H1 (cell line): ENCODE measurements at regions not wholly inside any gene's neighbourhood (a gene's known extent, or its start where the extent isn't known, plus 50 kb on each side); places are given as distances from the start of the nearest gene placed in this dataset.

Source experiments
- CTCF ChIA-PET: fragments of 300-600 bp; sonication (Branson Sonifier 250); formaldehyde crosslinking; loops from one replicate; lab custom pipeline; 2021; ENCODE audit not compliant: partially characterized antibody; lab: Charles Lee
- POLR2A ChIA-PET: fragments of 300-600 bp; sonication (Branson Sonifier 250); formaldehyde crosslinking; loops from one replicate; lab custom pipeline; 2021; ENCODE audit warnings: inconsistent platforms; ENCODE audit not compliant: partially characterized antibody; lab: Charles Lee
- DNase-seq, 2 experiments: peaks; one replicate each; pipeline versions ENCODE4 v3.0.0 to v3.0.0-alpha.2; 2010 to 2022; ENCODE audit warnings: low spot score in 2 of 2, low read depth in 1 of 2, mixed read lengths in 1 of 2
- FAIRE-seq: peaks from 2 replicates; lab custom pipeline; 2011; peaks lifted over from hg19 to GRCh38; lab: Jason Lieb, UNC
- H2AFZ ChIP-seq: 2 replicates; pipeline ENCODE4 v1.8.1; 2012; ENCODE audit warnings: low read length, inconsistent platforms
- H2AK5ac ChIP-seq: 2 replicates; pipeline ENCODE4 v1.6.1; 2013; ENCODE audit warnings: low read depth, low read length
- H2BK120ac ChIP-seq: replicated peaks from 2 replicates; pipeline ENCODE3; 2013; ENCODE audit warnings: low read depth, low read length, inconsistent platforms
- H2BK12ac ChIP-seq: 2 replicates; pipeline ENCODE4 v1.6.1; 2013; ENCODE audit warnings: low read depth, low read length
- H2BK15ac ChIP-seq: 2 replicates; pipeline ENCODE4 v1.6.1; 2013; ENCODE audit warnings: low read length
- H2BK20ac ChIP-seq: 2 replicates; pipeline ENCODE4 v1.6.1; 2013; ENCODE audit warnings: low read length
- H2BK5ac ChIP-seq: 2 replicates; pipeline ENCODE4 v1.6.1; 2013; ENCODE audit warnings: low read depth, low read length
- H3K14ac ChIP-seq: 2 replicates; pipeline ENCODE4 v1.6.1; 2013; ENCODE audit warnings: inconsistent platforms; ENCODE audit not compliant: insufficient read length
- H3K18ac ChIP-seq: 2 replicates; pipeline ENCODE4 v1.6.1; 2013; ENCODE audit warnings: low read length; ENCODE audit errors: extremely low read depth
- H3K23ac ChIP-seq: 2 replicates; pipeline ENCODE4 v1.6.1; 2013; ENCODE audit warnings: inconsistent platforms; ENCODE audit not compliant: insufficient read length
- H3K23me2 ChIP-seq: 2 replicates; pipeline ENCODE4 v1.6.1; 2013; ENCODE audit warnings: low read depth, low read length
- H3K27ac ChIP-seq: 2 replicates; pipeline ENCODE4 v1.6.1; 2011; ENCODE audit warnings: low read depth, low read length, inconsistent platforms
- H3K27me3 ChIP-seq, 4 experiments: replicated peaks in 1 of 4; 1 replicate in 1 of 4; 2 replicates in 3 of 4; pipeline versions ENCODE4 v1.6.1 to v1.8.1; 2011 to 2013; ENCODE audit warnings: low read length in 3 of 4, mild to moderate bottlenecking in 3 of 4, inconsistent platforms in 2 of 4, mixed read lengths in 2 of 4, moderate library complexity in 1 of 4; ENCODE audit not compliant: control insufficient read depth in 3 of 4, insufficient read depth in 3 of 4; ENCODE audit errors: extremely low read depth in 1 of 4
- H3K36me3 ChIP-seq, 4 experiments: 2 replicates each; pipeline versions ENCODE4 v1.6.1 to v1.8.1; 2011 to 2013; ENCODE audit warnings: mild to moderate bottlenecking in 4 of 4, low read length in 3 of 4, moderate library complexity in 2 of 4, control low read depth in 1 of 4, inconsistent platforms in 1 of 4; ENCODE audit not compliant: insufficient read depth in 4 of 4, control insufficient read depth in 2 of 4
- H3K4ac ChIP-seq: replicated peaks from 2 replicates; pipeline ENCODE3; 2013; ENCODE audit warnings: low read length, low read depth, mixed read lengths, inconsistent platforms; ENCODE audit not compliant: insufficient read length
- H3K4me1 ChIP-seq, 4 experiments: replicated peaks in 1 of 4; 1 replicate in 1 of 4; 2 replicates in 3 of 4; pipeline versions ENCODE4 v1.6.1 to v1.8.1; 2011 to 2013; ENCODE audit warnings: low read length in 3 of 4, inconsistent platforms in 2 of 4, mixed read lengths in 1 of 4; ENCODE audit not compliant: insufficient read depth in 4 of 4, control insufficient read depth in 3 of 4
- H3K4me2 ChIP-seq, 2 experiments: 2 replicates each; pipeline versions ENCODE4 v1.6.1 to v1.8.1; 2011 to 2013; ENCODE audit warnings: low read depth in 2 of 2, low read length in 2 of 2, control low read depth in 1 of 2, inconsistent platforms in 1 of 2, mild to moderate bottlenecking in 1 of 2; ENCODE audit not compliant: insufficient read depth in 1 of 2
- H3K4me3 ChIP-seq, 4 experiments: fragments of 200-600, 300-600 bp in 1 of 4; sonication (generic), shearing (Covaris generic), sonication (Bioruptor Twin) in 1 of 4; 2 replicates each; pipeline versions ENCODE4 v1.5.1 to v1.8.1; 2011 to 2016; ENCODE audit warnings: low read length in 4 of 4, low read depth in 3 of 4, control low read depth in 2 of 4, inconsistent platforms in 2 of 4, mild to moderate bottlenecking in 2 of 4, mixed read lengths in 1 of 4, moderate library complexity in 1 of 4; ENCODE audit not compliant: insufficient read depth in 2 of 4; ENCODE audit errors: extremely low read depth in 1 of 4
- H3K56ac ChIP-seq: replicated peaks from 2 replicates; pipeline ENCODE3; 2013; ENCODE audit warnings: low read depth, mild to moderate bottlenecking, mixed read lengths, low read length, inconsistent platforms; ENCODE audit not compliant: insufficient read length
- H3K79me1 ChIP-seq: 2 replicates; pipeline ENCODE4 v1.6.1; 2013; ENCODE audit warnings: low read depth, low read length, control low read depth
- H3K79me2 ChIP-seq, 2 experiments: 2 replicates each; pipeline versions ENCODE4 v1.6.1 to v1.8.1; 2012 to 2013; ENCODE audit warnings: low read length in 2 of 2, mild to moderate bottlenecking in 2 of 2, inconsistent platforms in 1 of 2; ENCODE audit not compliant: insufficient read depth in 2 of 2, control insufficient read depth in 1 of 2
- H3K9ac ChIP-seq, 4 experiments: replicated peaks in 1 of 4; 1 replicate in 1 of 4; 2 replicates in 3 of 4; pipeline versions ENCODE4 v1.6.1 to v1.8.1; 2011 to 2013; ENCODE audit warnings: low read depth in 3 of 4, low read length in 3 of 4, control low read depth in 2 of 4, mild to moderate bottlenecking in 2 of 4, moderate library complexity in 2 of 4, inconsistent platforms in 1 of 4; ENCODE audit errors: extremely low read depth in 1 of 4
- H3K9me3 ChIP-seq, 2 experiments: 2 replicates each; pipeline versions ENCODE4 v1.6.1 to v1.8.1; 2012 to 2013; ENCODE audit warnings: mild to moderate bottlenecking in 2 of 2, moderate library complexity in 2 of 2, control low read depth in 1 of 2, inconsistent platforms in 1 of 2, low read depth in 1 of 2, low read length in 1 of 2, mixed read lengths in 1 of 2; ENCODE audit not compliant: insufficient read depth in 2 of 2
- H4K20me1 ChIP-seq, 2 experiments: replicated peaks in 1 of 2; 2 replicates each; pipeline versions ENCODE3 to v1.8.1; 2011 to 2013; ENCODE audit warnings: inconsistent platforms in 2 of 2, low read length in 2 of 2, mild to moderate bottlenecking in 1 of 2; ENCODE audit not compliant: insufficient read depth in 2 of 2, control insufficient read depth in 1 of 2
- H4K5ac ChIP-seq: 2 replicates; pipeline ENCODE4 v1.6.1; 2013; ENCODE audit warnings: low read length, low read depth, mixed read lengths, inconsistent platforms; ENCODE audit not compliant: insufficient read length
- H4K8ac ChIP-seq: 2 replicates; pipeline ENCODE4 v1.8.0; 2013; ENCODE audit warnings: mild to moderate bottlenecking, moderate library complexity, low read length, inconsistent platforms; ENCODE audit not compliant: insufficient read depth; ENCODE audit errors: extremely low read depth
- H4K91ac ChIP-seq: replicated peaks from 2 replicates; pipeline ENCODE3; 2013; ENCODE audit warnings: low read length, mixed read lengths, inconsistent platforms; ENCODE audit not compliant: insufficient read length
- BACH1 ChIP-seq: IDR thresholded peaks from 2 replicates; pipeline ENCODE4 v1.6.1; 2012; ENCODE audit warnings: low read length, improper control_type of control experiment
- CTCF ChIP-seq, 3 experiments: IDR thresholded peaks; 1 replicate in 2 of 3; 2 replicates in 1 of 3; pipeline versions ENCODE4 v1.5.1 to v1.6.1; 2011; ENCODE audit warnings: low read length in 3 of 3, mild to moderate bottlenecking in 3 of 3, inconsistent platforms in 2 of 3, low read depth in 1 of 3, moderate library complexity in 1 of 3; ENCODE audit not compliant: insufficient read depth in 1 of 3; ENCODE audit errors: control extremely low read depth in 1 of 3
- MAFK ChIP-seq: IDR thresholded peaks from 2 replicates; pipeline ENCODE4 v1.6.1; 2012; ENCODE audit warnings: low read depth, mild to moderate bottlenecking, improper control_type of control experiment, low read length
- NANOG ChIP-seq: IDR thresholded peaks from 2 replicates; pipeline ENCODE4 v1.6.1; 2011; ENCODE audit warnings: low read length, low read depth, mild to moderate bottlenecking, inconsistent platforms; ENCODE audit not compliant: insufficient read depth, poor library complexity, severe bottlenecking
- PHF8 ChIP-seq: fragments of 200-600 bp; sonication (generic); conservative IDR thresholded peaks from 2 replicates; pipeline ENCODE4 v1.7.1; 2012; ENCODE audit warnings: low read depth, mild to moderate bottlenecking, inconsistent platforms, low read length, moderate library complexity
- POLR2A ChIP-seq, 2 experiments: IDR thresholded peaks; 1 replicate in 1 of 2; 2 replicates in 1 of 2; pipeline ENCODE4 v1.6.1; 2011; ENCODE audit warnings: low read depth in 2 of 2, low read length in 2 of 2, mild to moderate bottlenecking in 2 of 2; ENCODE audit errors: control extremely low read depth in 1 of 2
- RAD21 ChIP-seq, 2 experiments: IDR thresholded peaks in 1 of 2; conservative IDR thresholded peaks in 1 of 2; 2 replicates each; pipeline ENCODE4 v1.6.1; 2011; ENCODE audit warnings: low read depth in 2 of 2, low read length in 2 of 2, improper control_type of control experiment in 1 of 2, inconsistent platforms in 1 of 2, mild to moderate bottlenecking in 1 of 2, moderate library complexity in 1 of 2
- ZNF274 ChIP-seq: IDR thresholded peaks from 2 replicates; pipeline ENCODE4 v1.7.0; 2012; ENCODE audit warnings: low read length, borderline replicate concordance; ENCODE audit errors: extremely low read depth
- WGBS, 2 experiments: shearing (Covaris generic) in 1 of 2; methylation state at CpG; one replicate each; pipeline versions ENCODE4 v1.1.6 to v1.1.7; 2013 to 2015; ENCODE audit warnings: low lambda C conversion rate in 2 of 2, mixed read lengths in 2 of 2, inconsistent platforms in 1 of 2, low coverage in 1 of 2, missing lambda C conversion rate in 1 of 2; ENCODE audit not compliant: insufficient replicate concordance in 2 of 2, insufficient coverage in 1 of 2, insufficient read length in 1 of 2; ENCODE audit errors: extremely low coverage in 1 of 2, missing lambda C conversion rate in 1 of 2; 5-methylcytosine and 5-hydroxymethylcytosine counted together

GRCh38 chr5:34496260-34496691 is 159.9 kb upstream of the RAI14 start:
- Histone ChIP-seq H3K36me3 (no peaks in the 10 kb centered on the region), H4K5ac (no peak overlapping the region), H3K4me3 (no peak overlapping the region), H4K8ac (no peak overlapping the region), H3K27me3 (no peaks in the 10 kb centered on the region), H4K20me1 (no peaks in the 10 kb centered on the region), H2BK5ac (no peak overlapping the region), H3K79me1 (no peaks in the 10 kb centered on the region), H3K23me2 (no peaks in the 10 kb centered on the region), H3K4me1 (peaks cover 1 to 6% (median 3%) of the 10 kb centered on the region in 4 experiments; a peak in 2 of 7 replicates), H2BK120ac (peak overlapping the region; percentile 12), H3K27ac (no peak overlapping the region), H2AK5ac (no peak overlapping the region), H2BK20ac (0 out of 2 replicates have a peak overlapping the region, but pooled peaks have one; percentile 2), H4K91ac (peak overlapping the region; percentile 7), H3K9me3 (no peaks in the 10 kb centered on the region), H3K4ac (no peak overlapping the region), H3K79me2 (no peaks in the 10 kb centered on the region), H2AFZ (peak overlapping the region; percentile 35; the same call in 1 of the 2 replicates), H3K14ac (no peak overlapping the region), H2BK12ac (no peak overlapping the region), H3K56ac (peak overlapping the region; percentile 14), H3K18ac (no peak overlapping the region; the same call in 1 of the 2 replicates), H3K9ac (no peak overlapping the region), H3K4me2 (no peak overlapping the region), H3K23ac (no peak overlapping the region), H2BK15ac (0 out of 2 replicates have a peak overlapping the region, but pooled peaks have one; percentile 61)
- 67% methylated on average over 13 of the region's 13 CpGs; no CpG with 5 or more reads in 1 of the 2 experiments for WGBS, 2 experiments
- POLR2A ChIA-PET: interaction anchor here (0.6 to 1.2 kb wide), 2 partner anchors 9 to 12 kb away, joined by 3 read pairs; no protein-coding TSS in a partner anchor
- FAIRE-seq: no peak
- TF ChIP-seq NANOG (no peak), RAD21 (IDR thresholded peaks at IDR 0.05 in 1 of 2, conservative IDR thresholded peaks at IDR 0.05 in 1 of 2; ENCODE audit: low read depth in 2 of 2, low read length in 2 of 2) (peak in 1 of 2 experiments; percentile 39; a peak in 2 of 4 replicates), MAFK (no peak), CTCF (IDR thresholded peaks at IDR 0.05; ENCODE audit: control extremely low read depth in 1 of 3, insufficient read depth in 1 of 3, low read depth in 1 of 3, low read length in 3 of 3) (peak; percentile 23 to 55 (median 51)), BACH1 (no peak), PHF8 (no peak), ZNF274 (no peak), POLR2A (IDR thresholded peaks at IDR 0.05; ENCODE audit: control extremely low read depth in 1 of 2, low read depth in 2 of 2, low read length in 2 of 2) (no peak)
- CTCF ChIA-PET: interaction anchor here (0.6 to 3.6 kb wide), 15 partner anchors 9 to 456 kb away, joined by 3 to 18 read pairs (median 4); no protein-coding TSS in a partner anchor
- DNase-seq: no peak
